ENCODE measurements at regions not wholly inside any gene's neighbourhood (a gene's known extent, or its start where the extent isn't known, plus 50 kb on each side); places are given as distances from the start of the nearest gene placed in this dataset.

DNA sequence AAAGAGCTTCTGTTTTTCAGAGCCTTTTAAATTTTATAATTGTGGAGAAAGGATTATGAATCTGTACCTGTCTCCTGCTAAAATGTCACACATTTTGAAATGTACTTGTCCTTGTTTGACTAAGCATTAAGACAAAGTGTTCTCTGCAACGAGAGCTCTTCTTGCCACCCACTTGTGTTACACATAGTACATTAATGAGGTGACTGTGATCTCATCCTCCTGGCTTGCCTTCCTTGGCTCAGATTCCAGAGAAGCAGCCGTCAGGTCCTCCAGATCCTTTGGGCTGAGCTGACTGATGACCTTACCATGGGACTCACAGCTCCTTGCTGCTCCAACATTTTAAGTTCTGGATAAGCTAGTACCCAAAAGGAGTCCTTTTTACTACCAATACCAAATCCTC, 81.4 kb downstream of the BBS10 start:
- TF ChIP-seq FOXA1 (IDR thresholded peaks at IDR 0.05) = no peak
- TF ChIP-seq ELF4 (IDR thresholded peaks at IDR 0.05) = no peak
- no peak for TF ChIP-seq FOXK2 (IDR thresholded peaks at IDR 0.05)
- TF ChIP-seq, protein P1, sequence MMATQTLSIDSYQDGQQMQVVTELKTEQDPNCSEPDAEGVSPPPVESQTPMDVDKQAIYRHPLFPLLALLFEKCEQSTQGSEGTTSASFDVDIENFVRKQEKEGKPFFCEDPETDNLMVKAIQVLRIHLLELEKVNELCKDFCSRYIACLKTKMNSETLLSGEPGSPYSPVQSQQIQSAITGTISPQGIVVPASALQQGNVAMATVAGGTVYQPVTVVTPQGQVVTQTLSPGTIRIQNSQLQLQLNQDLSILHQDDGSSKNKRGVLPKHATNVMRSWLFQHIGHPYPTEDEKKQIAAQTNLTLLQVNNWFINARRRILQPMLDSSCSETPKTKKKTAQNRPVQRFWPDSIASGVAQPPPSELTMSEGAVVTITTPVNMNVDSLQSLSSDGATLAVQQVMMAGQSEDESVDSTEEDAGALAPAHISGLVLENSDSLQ (IDR thresholded peaks at IDR 0.05) = no peak
- no peak for TF ChIP-seq L3MBTL2 (conservative IDR thresholded peaks at IDR 0.05)
- TF ChIP-seq TARDBP (IDR thresholded peaks at IDR 0.05) = no peak
- TF ChIP-seq BHLHE40 (IDR thresholded peaks at IDR 0.05; ENCODE audit: borderline replicate concordance) = no peak
- ChIA-PET CTCF (no interaction called here), POLR2A (no interaction called here)
- no peak for DNase-seq (ENCODE audit: extremely low spot score)

DNA sequence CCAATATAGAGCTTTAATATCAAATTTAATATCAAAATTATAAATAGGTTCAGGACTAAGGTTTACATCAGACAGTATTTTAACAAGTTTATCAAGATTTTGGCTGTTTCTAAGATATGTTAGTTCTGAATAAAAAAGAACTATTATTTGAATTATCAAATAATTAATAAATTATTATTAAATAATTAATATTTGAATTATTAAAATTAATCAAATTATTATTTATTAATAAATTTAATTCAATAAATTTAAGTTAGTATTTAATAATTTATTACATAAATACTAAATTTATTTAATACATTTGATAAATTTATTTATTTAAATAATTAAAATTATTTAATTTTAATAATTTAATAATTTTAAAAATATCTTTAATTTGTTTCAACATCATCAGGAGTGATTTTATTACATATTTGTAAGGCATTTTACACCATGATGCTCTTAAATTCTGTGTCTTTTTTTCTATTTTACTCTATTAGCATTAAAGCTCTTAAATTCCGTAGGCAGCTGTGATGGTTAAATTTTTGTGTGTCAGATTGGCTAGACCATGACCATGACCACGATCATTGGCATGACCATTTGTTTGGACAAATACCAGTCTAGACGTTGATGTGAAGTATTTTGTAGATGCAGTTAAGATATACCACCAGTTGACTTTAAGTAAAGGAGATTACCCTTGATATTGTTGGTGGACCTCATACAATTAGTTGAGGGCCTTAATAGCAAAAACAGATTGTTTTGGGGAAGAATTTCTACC, 82.6 kb downstream of the BBS10 start:
- POLR2A ChIA-PET = no interaction called here
- TF ChIP-seq NFRKB (IDR thresholded peaks at IDR 0.05) (no peak), L3MBTL2 (conservative IDR thresholded peaks at IDR 0.05) (no peak), CTBP1 (IDR thresholded peaks at IDR 0.05; ENCODE audit: borderline replicate concordance) (no peak)
- no peak for DNase-seq (ENCODE audit: extremely low spot score)
- CTCF ChIA-PET = no interaction called here

DNA sequence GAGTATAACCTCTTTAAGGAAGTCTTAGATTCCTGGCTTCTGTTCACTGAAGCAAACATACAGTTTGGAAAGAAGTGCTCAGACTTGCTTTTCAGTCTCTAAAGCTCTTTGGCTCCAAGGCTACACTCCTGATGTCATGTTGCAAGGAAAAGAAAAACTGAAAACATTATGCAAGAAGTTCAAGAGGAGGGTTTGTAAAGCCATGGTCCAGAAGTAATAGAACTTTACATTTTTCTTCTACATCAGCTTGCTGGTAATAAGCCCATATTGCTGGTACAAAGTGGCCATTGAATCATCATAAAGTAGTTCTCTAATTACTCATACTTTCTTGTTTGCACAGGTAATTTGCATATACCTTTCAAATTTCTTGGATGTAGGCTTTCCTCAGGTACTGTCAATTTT, 83.6 kb downstream of the BBS10 start:
- TF ChIP-seq ZNF384 (IDR thresholded peaks at IDR 0.05) = no peak
- ChIA-PET CTCF (no interaction called here), POLR2A (no interaction called here)
- DNase-seq (ENCODE audit: extremely low spot score) = no peak

DNA sequence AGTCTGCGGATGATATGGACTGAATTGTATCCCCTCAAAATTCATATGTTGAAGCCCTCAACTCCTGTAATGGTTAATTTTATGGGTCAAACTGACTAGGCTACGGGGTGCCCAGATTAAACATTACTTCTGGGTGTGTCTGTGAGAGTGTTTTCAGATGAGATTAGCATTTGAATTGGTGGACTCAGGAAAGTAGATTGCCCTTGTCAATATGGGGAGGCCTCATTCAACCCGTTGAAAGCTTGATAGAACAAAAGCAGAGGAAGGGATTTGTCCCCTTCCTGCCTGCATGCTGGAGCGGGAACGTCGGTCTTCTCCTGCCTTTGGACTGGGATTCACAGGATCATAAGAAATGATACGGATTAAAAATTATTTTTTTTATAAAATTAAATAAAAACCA, 84.5 kb downstream of the BBS10 start:
- POLR2A ChIA-PET = no interaction called here
- CTCF ChIA-PET = no interaction called here
- no peak for TF ChIP-seq TARDBP (IDR thresholded peaks at IDR 0.05)
- TF ChIP-seq BHLHE40 (IDR thresholded peaks at IDR 0.05; ENCODE audit: borderline replicate concordance) = no peak
- TF ChIP-seq FOXK2 (IDR thresholded peaks at IDR 0.05) = no peak
- TF ChIP-seq, protein P1 (IDR thresholded peaks at IDR 0.05) = no peak
- TF ChIP-seq L3MBTL2 (conservative IDR thresholded peaks at IDR 0.05) = no peak
- TF ChIP-seq FOXM1 (IDR thresholded peaks at IDR 0.05; ENCODE audit: borderline replicate concordance) = no peak
- no peak for TF ChIP-seq LEF1 (IDR thresholded peaks at IDR 0.05; ENCODE audit: borderline replicate concordance)
- TF ChIP-seq ELF4 (IDR thresholded peaks at IDR 0.05) = no peak
- TF ChIP-seq CTBP1 (IDR thresholded peaks at IDR 0.05; ENCODE audit: borderline replicate concordance) = no peak
- TF ChIP-seq FOXA1 (IDR thresholded peaks at IDR 0.05) = no peak
- TF ChIP-seq ARNT (IDR thresholded peaks at IDR 0.05) = no peak
- no peak for TF ChIP-seq SUZ12 (IDR thresholded peaks at IDR 0.05)
- TF ChIP-seq SP1 (IDR thresholded peaks at IDR 0.05) = no peak
- no peak for TF ChIP-seq HDGF (IDR thresholded peaks at IDR 0.05; ENCODE audit: borderline replicate concordance)
- DNase-seq (ENCODE audit: extremely low spot score) = no peak

DNA sequence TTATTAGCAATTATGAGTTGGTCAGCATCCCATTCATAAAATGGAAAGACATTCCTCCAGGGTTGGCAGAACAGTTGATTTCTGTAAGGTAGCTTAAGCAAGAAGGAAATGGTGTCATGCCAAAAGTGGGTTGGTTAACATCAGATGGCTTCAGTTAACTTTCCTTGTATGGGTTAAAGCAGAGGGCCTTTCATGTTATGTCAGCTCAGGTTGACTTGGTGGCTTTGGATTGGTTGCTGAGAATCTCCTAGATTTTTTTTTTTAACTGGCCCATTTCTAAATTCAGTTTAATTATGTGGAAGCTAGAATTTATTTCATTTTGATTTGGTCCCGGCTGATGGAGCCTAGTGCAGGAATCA, 87.8 kb downstream of the BBS10 start:
- CTCF ChIA-PET = no interaction called here
- no peak for DNase-seq (ENCODE audit: extremely low spot score)
- POLR2A ChIA-PET = no interaction called here
- TF ChIP-seq CTBP1 (IDR thresholded peaks at IDR 0.05; ENCODE audit: borderline replicate concordance) (no peak), SUZ12 (IDR thresholded peaks at IDR 0.05) (no peak), SP1 (IDR thresholded peaks at IDR 0.05) (no peak), FOXM1 (IDR thresholded peaks at IDR 0.05; ENCODE audit: borderline replicate concordance) (no peak), ARNT (IDR thresholded peaks at IDR 0.05) (no peak), FOXA1 (IDR thresholded peaks at IDR 0.05) (no peak), ZNF384 (IDR thresholded peaks at IDR 0.05) (no peak), LEF1 (IDR thresholded peaks at IDR 0.05; ENCODE audit: borderline replicate concordance) (no peak), HDGF (IDR thresholded peaks at IDR 0.05; ENCODE audit: borderline replicate concordance) (no peak), ELF4 (IDR thresholded peaks at IDR 0.05) (no peak)
- TF ChIP-seq, protein P1 (IDR thresholded peaks at IDR 0.05) = no peak

DNA sequence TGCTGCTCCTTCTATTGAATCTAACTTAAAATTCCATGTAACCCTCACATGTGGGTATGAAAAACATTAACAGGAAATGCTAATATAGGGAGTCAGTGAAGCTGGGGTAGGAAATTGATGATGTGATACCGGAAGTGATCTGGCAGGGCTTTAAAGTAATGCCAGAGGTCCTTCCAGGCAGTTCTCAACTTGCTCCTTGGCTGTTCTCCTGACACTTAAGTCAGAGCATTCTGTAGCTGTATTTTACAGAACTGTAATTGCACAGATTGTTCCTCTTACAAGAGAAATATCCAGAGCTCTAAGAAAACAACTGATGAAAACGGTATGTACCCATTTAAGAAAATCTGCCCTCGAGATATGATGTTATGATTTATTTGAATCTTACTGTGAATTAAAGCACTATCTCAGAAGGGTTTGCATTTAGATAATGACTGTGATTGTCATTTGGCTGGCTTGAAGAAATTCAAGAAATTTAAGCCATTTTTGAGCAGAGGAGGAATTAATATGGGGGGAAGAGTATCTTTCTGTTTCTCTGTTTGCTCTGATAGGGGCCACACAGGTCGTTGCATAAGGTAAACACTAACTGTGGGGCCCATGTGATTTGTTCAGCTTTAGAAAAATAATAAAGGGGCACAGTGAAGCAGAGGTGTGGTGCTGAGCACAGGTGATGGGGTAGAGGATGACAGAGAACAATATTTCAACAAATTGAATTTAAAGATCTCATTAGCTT, 88.4 kb downstream of the BBS10 start:
- ChIA-PET POLR2A (no interaction called here), CTCF (no interaction called here)
- TF ChIP-seq SUZ12 (IDR thresholded peaks at IDR 0.05) (no peak), ZNF384 (IDR thresholded peaks at IDR 0.05) (no peak), FOXM1 (IDR thresholded peaks at IDR 0.05; ENCODE audit: borderline replicate concordance) (no peak), ELF4 (IDR thresholded peaks at IDR 0.05) (no peak), TARDBP (IDR thresholded peaks at IDR 0.05) (no peak), NFRKB (IDR thresholded peaks at IDR 0.05) (no peak), CTBP1 (IDR thresholded peaks at IDR 0.05; ENCODE audit: borderline replicate concordance) (no peak), LEF1 (IDR thresholded peaks at IDR 0.05; ENCODE audit: borderline replicate concordance) (no peak)
- no peak for DNase-seq (ENCODE audit: extremely low spot score)

DNA sequence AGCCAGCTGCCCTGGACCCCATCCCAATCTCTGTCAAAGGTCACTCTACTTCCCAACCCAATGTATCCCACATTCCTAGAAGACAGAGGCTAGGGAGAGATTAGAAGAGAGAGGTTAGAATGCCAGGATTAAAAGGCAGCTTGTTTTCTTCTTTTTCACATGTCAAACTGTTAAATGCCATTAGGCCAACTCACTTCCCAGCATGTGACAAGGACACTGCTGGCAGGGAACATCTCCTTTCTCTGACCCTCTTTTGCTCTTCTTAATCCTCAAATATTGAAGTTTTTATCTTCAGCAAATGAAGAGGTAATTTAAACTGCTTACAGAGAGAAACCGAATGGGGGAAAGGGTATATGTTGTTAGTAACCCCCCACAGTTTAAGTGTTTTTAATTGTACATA, 89.1 kb downstream of the BBS10 start:
- TF ChIP-seq ZNF384 (IDR thresholded peaks at IDR 0.05) (no peak), TARDBP (IDR thresholded peaks at IDR 0.05) (no peak), SUZ12 (IDR thresholded peaks at IDR 0.05) (no peak), ELF4 (IDR thresholded peaks at IDR 0.05) (no peak), FOXK2 (IDR thresholded peaks at IDR 0.05) (no peak), HDGF (IDR thresholded peaks at IDR 0.05; ENCODE audit: borderline replicate concordance) (no peak), FOXA1 (IDR thresholded peaks at IDR 0.05) (no peak), ARNT (IDR thresholded peaks at IDR 0.05) (no peak), CTBP1 (IDR thresholded peaks at IDR 0.05; ENCODE audit: borderline replicate concordance) (no peak), BHLHE40 (IDR thresholded peaks at IDR 0.05; ENCODE audit: borderline replicate concordance) (no peak), SP1 (IDR thresholded peaks at IDR 0.05) (no peak), NFRKB (IDR thresholded peaks at IDR 0.05) (no peak), L3MBTL2 (conservative IDR thresholded peaks at IDR 0.05) (no peak), FOXM1 (IDR thresholded peaks at IDR 0.05; ENCODE audit: borderline replicate concordance) (no peak), LEF1 (IDR thresholded peaks at IDR 0.05; ENCODE audit: borderline replicate concordance) (no peak)
- TF ChIP-seq, protein P1 (IDR thresholded peaks at IDR 0.05) = no peak
- POLR2A ChIA-PET = no interaction called here
- no peak for DNase-seq (ENCODE audit: extremely low spot score)
- CTCF ChIA-PET = no interaction called here
